Osteoblast (primary cell): ENCODE measurements at regions not wholly inside any gene's neighbourhood (a gene's known extent, or its start where the extent isn't known, plus 50 kb on each side); places are given as distances from the start of the nearest gene placed in this dataset.

Source experiments
- DNase-seq: peaks from one replicate; pipeline ENCODE4 v3.0.0; 2011; ENCODE audit warnings: low spot score, mixed read lengths; ENCODE audit not compliant: insufficient read length; ENCODE audit errors: missing footprints
- H2AFZ ChIP-seq: 2 replicates; pipeline ENCODE4 v1.6.0; 2011; ENCODE audit warnings: mild to moderate bottlenecking, low read length
- H3K27ac ChIP-seq: 2 replicates; pipeline ENCODE4 v1.5.1; 2011; ENCODE audit warnings: mild to moderate bottlenecking, low read depth, low read length, moderate library complexity
- H3K27me3 ChIP-seq: 2 replicates; pipeline ENCODE4 v1.6.0; 2012; ENCODE audit warnings: mild to moderate bottlenecking, control low read depth, inconsistent platforms, low read length, moderate library complexity; ENCODE audit not compliant: insufficient read depth
- H3K36me3 ChIP-seq: 2 replicates; pipeline ENCODE4 v1.5.1; 2011; ENCODE audit warnings: mild to moderate bottlenecking, low read length, control low read depth, moderate library complexity; ENCODE audit not compliant: insufficient read depth
- H3K4me1 ChIP-seq: 2 replicates; pipeline ENCODE4 v1.5.1; 2011; ENCODE audit warnings: mild to moderate bottlenecking, low read length, control low read depth, moderate library complexity; ENCODE audit not compliant: insufficient read depth
- H3K4me2 ChIP-seq: 2 replicates; pipeline ENCODE4 v1.6.0; 2011; ENCODE audit warnings: mild to moderate bottlenecking, low read length; ENCODE audit not compliant: insufficient read depth
- H3K4me3 ChIP-seq: fragments of 200-600 bp; sonication (generic); 3 replicates; pipeline ENCODE4 v1.5.1; 2012; ENCODE audit warnings: mild to moderate bottlenecking, low read length, inconsistent platforms; ENCODE audit not compliant: insufficient read depth
- H3K79me2 ChIP-seq: 2 replicates; pipeline ENCODE4 v1.6.0; 2012; ENCODE audit warnings: mild to moderate bottlenecking, low read length, control low read depth, inconsistent platforms; ENCODE audit not compliant: insufficient read depth
- H3K9me3 ChIP-seq: 2 replicates; pipeline ENCODE4 v1.5.1; 2011; ENCODE audit warnings: low read depth, low read length, control low read depth
- H4K20me1 ChIP-seq: 2 replicates; pipeline ENCODE4 v1.6.0; 2012; ENCODE audit warnings: mild to moderate bottlenecking, low read length, control low read depth; ENCODE audit not compliant: insufficient read depth
- TF ChIP-seq, protein P1 (sequence below): IDR thresholded peaks from 2 replicates; pipeline ENCODE4 v1.5.1; 2011; ENCODE audit warnings: mild to moderate bottlenecking, low read depth, low read length, moderate library complexity; ENCODE audit errors: extremely low read depth

DNA sequence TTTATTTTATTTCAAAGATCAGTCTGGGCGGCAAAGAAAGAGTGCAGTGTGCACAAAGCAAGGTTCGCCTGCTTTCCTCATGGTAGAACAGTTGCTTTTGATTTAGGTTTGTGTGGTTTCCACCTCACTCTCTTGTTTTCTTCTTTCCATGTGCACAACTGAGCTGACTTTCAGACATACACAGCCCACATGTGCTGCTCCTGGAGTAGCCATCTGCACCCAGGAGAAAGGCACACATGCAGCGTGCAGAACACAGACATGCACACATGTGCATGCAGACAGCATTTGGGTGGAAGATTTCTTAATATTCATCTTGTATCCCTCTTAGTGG, 302.1 kb downstream of the FZD1 start:
- Histone ChIP-seq H2AFZ (no peak overlapping the region), H3K4me2 (no peak overlapping the region), H3K27ac (no peak overlapping the region), H3K27me3 (no peaks in the 10 kb centered on the region), H3K4me3 (no peak overlapping the region), H3K9me3 (no peaks in the 10 kb centered on the region), H4K20me1 (no peaks in the 10 kb centered on the region), H3K4me1 (no peaks in the 10 kb centered on the region), H3K36me3 (no peaks in the 10 kb centered on the region), H3K79me2 (no peaks in the 10 kb centered on the region)
- TF ChIP-seq, protein P1, sequence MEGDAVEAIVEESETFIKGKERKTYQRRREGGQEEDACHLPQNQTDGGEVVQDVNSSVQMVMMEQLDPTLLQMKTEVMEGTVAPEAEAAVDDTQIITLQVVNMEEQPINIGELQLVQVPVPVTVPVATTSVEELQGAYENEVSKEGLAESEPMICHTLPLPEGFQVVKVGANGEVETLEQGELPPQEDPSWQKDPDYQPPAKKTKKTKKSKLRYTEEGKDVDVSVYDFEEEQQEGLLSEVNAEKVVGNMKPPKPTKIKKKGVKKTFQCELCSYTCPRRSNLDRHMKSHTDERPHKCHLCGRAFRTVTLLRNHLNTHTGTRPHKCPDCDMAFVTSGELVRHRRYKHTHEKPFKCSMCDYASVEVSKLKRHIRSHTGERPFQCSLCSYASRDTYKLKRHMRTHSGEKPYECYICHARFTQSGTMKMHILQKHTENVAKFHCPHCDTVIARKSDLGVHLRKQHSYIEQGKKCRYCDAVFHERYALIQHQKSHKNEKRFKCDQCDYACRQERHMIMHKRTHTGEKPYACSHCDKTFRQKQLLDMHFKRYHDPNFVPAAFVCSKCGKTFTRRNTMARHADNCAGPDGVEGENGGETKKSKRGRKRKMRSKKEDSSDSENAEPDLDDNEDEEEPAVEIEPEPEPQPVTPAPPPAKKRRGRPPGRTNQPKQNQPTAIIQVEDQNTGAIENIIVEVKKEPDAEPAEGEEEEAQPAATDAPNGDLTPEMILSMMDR, result no peak
- no peak for DNase-seq

DNA sequence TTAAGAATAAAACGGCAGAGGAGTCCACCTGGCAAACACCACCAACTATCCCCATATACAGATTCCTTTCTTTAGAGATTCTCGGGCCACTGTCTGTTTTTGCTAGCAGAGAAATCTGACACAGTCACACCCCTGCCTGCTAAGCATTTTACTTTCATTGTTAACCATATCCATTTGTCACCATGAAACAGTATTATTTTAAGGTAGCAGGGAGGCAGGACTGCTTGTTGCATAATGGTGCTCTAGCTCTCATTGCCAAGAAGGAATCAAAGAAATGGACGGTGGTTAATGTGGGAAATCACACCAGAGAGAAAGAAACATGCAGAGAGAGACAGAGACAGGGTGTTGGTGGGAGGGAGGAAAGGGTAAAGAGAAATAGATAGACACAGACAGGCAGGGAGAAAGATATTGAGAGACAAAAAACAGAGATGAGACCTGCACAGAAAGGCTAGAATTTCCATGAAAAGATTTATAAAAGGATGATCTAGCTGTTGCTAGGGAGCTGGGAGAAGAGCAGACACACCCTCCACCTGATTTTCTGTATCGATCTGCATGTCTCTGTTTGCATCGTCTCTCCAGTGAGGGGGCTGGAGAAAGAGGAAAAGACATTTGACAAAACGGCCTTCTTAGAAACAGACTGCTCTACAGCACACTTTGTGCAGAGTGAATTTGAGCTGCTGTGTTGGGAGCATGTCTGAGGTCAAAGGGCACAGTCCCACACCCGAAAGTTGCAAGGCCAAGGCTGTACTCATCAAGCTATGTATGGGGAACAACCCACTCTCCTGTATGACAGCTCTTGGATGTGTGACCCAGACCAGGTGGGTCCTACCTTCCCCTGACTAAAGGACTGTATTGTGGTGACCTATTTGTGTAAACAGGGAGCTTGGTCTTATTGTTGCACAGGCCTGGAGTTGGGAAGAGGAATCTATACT, 303.1 kb downstream of the FZD1 start:
- Histone ChIP-seq H3K36me3 (no peaks in the 10 kb centered on the region), H3K4me2 (no peak overlapping the region), H3K79me2 (no peaks in the 10 kb centered on the region), H3K4me3 (no peak overlapping the region), H3K9me3 (no peaks in the 10 kb centered on the region), H2AFZ (no peak overlapping the region), H4K20me1 (no peaks in the 10 kb centered on the region), H3K27ac (no peak overlapping the region), H3K4me1 (no peaks in the 10 kb centered on the region), H3K27me3 (no peaks in the 10 kb centered on the region)
- DNase-seq, result no peak
- TF ChIP-seq, protein P1, result no peak

DNA sequence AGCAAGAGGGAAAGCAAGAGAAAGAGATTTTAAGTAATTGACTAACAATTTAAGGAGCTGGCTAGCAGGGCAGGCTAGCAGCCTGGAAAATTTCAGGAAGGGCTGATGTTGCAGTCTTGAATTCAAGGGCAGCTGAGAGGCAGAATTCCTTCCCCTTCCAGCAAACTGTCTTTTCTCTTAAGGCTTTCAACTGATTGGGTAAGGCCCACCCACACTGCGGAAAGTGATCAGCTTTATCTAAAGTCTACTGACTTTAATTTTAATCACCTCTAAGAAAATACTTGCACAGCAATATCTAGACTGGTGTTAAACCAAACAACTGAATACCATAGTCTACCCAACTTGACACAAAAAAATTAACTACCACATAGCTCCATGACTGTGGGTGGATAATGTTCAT, 303.9 kb downstream of the FZD1 start:
- Histone ChIP-seq H3K9me3 (no peaks in the 10 kb centered on the region), H4K20me1 (no peaks in the 10 kb centered on the region), H2AFZ (no peak overlapping the region), H3K4me3 (no peak overlapping the region), H3K27me3 (no peaks in the 10 kb centered on the region), H3K4me2 (no peak overlapping the region), H3K36me3 (no peaks in the 10 kb centered on the region), H3K27ac (no peak overlapping the region), H3K4me1 (no peaks in the 10 kb centered on the region), H3K79me2 (no peaks in the 10 kb centered on the region)
- TF ChIP-seq, protein P1, result no peak
- no peak for DNase-seq

DNA sequence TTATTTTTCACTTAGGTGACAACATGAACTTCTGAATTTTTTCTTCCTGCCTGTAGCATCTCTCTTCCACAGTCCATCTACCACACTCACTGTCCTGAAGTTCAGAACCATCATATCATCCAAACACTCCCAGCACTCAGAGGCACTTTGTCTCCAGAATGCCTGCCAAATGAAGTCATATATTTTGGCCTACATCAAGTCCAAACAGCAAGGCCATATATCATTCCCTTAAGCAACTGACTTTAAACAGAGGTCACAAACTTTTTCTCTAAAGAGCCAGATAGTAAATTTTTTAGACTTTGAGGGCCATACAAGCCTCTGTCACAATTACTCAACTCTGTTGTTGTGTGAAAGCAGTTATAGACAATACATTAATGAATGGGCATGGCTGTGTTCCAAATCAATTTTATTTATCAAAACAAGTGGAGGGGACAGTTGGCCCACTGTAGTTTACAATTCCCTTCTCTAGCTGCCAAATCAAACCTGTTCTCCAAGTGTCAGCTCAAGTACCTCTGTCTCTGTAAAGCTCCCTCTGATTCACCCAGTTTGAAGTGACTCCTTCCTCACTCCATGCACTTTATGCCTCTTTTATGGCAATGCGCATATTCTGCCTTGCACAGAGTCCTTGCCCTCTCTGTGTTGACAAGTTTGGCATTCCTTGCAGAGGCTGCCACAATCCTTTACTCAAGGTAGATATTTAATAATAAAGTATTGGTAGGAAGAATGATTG, 305.7 kb downstream of the FZD1 start:
- no peak overlapping the region for H2AFZ ChIP-seq
- no peak overlapping the region for H3K4me2 ChIP-seq
- H3K36me3 ChIP-seq, result no peaks in the 10 kb centered on the region
- no peaks in the 10 kb centered on the region for H4K20me1 ChIP-seq
- no peaks in the 10 kb centered on the region for H3K27me3 ChIP-seq
- TF ChIP-seq, protein P1, result no peak
- no peaks in the 10 kb centered on the region for H3K79me2 ChIP-seq
- no peaks in the 10 kb centered on the region for H3K9me3 ChIP-seq
- H3K4me3 ChIP-seq, result no peak overlapping the region
- no peak overlapping the region for H3K27ac ChIP-seq
- H3K4me1 ChIP-seq, result no peaks in the 10 kb centered on the region
- DNase-seq, result no peak
